DOHH2 (cell line): ENCODE measurements at regions not wholly inside any gene's neighbourhood (a gene's known extent, or its start where the extent isn't known, plus 50 kb on each side); places are given as distances from the start of the nearest gene placed in this dataset.

Experiments used
- CTCF ChIP-seq: fragments of 200-600 bp; sonication (generic); IDR thresholded peaks from one replicate; pipeline ENCODE4 v1.5.1; 2014; ENCODE audit warnings: antibody characterized with exemption, mild to moderate bottlenecking, low read depth, low read length; ENCODE audit not compliant: poor library complexity, severe bottlenecking
- EZH2phosphoT487 ChIP-seq: fragments of 200-600 bp; sonication (generic); IDR thresholded peaks from 2 replicates; pipeline ENCODE4 v1.6.1; 2017; ENCODE audit warnings: borderline replicate concordance, mild to moderate bottlenecking, antibody characterized with exemption, low read length, moderate library complexity, mixed read lengths

DNA sequence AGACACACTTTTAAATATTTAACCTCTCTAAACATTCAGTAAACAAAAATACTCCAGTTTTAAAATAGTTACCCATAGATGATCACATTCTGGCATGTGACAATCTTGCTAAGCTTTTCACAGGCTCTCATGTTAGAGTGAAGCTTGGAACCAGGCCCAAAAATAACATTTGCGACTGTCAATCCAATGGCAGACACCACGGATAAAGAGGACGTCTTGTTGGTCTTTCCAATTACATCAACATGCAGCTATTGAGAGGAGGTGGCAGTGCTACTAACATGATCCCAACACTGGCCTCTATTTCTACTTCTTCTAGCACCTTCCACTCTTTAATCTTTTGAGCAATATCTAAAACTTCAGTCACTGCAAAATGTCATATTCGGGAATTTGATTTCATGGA is 970.8 kb upstream of the TENM3 start:
- TF ChIP-seq CTCF (no peak), EZH2phosphoT487 (no peak)
